Colonic mucosa (tissue), 4 donors: ENCODE measurements at regions not wholly inside any gene's neighbourhood (a gene's known extent, or its start where the extent isn't known, plus 50 kb on each side); places are given as distances from the start of the nearest gene placed in this dataset.

Source experiments
- DNase-seq: peaks from one replicate; pipeline ENCODE4 v3.0.0-alpha.2; 2020
- H3K27ac ChIP-seq: fragments of 200-600 bp; one replicate; pipeline ENCODE4 v1.8.0; 2021
- H3K27me3 ChIP-seq: fragments of 200-600 bp; one replicate; pipeline ENCODE4 v1.8.0; 2021
- H3K36me3 ChIP-seq: fragments of 200-600 bp; one replicate; pipeline ENCODE4 v1.8.0; 2021
- H3K4me1 ChIP-seq: fragments of 200-600 bp; one replicate; pipeline ENCODE4 v1.8.0; 2021; ENCODE audit warnings: mild to moderate bottlenecking
- H3K4me3 ChIP-seq: fragments of 200-600 bp; one replicate; pipeline ENCODE4 v1.8.0; 2021
- H3K9ac ChIP-seq, 2 donors: one replicate each; pipeline ENCODE4 v1.7.0; 2013; ENCODE audit warnings: control low read depth in 2 of 2, low read depth in 2 of 2, low read length in 2 of 2
- H3K9me3 ChIP-seq: fragments of 200-600 bp; one replicate; pipeline ENCODE4 v1.8.0; 2021
- intact Hi-C: fragments of 100-400 bp; cut with DNase I; formaldehyde crosslinking; loops from one replicate; pipeline ENCODE4 v1.14.1; 2022
- TF ChIP-seq, protein P1 (sequence below): fragments of 200-600 bp; IDR thresholded peaks from one replicate; pipeline ENCODE4 v1.8.0; 2022; ENCODE audit warnings: antibody characterized with exemption, mild to moderate bottlenecking
- donor health status: healthy.
- donor health status: DM: no; HTN: no; CAD: no.
- donor health status: DM: no; HTN: no; CAD: no.

GRCh38 chr16:50878966-50879615 lies 137.2 kb downstream of the CYLD start:
- DNase-seq: no peak
- TF ChIP-seq, protein P1, sequence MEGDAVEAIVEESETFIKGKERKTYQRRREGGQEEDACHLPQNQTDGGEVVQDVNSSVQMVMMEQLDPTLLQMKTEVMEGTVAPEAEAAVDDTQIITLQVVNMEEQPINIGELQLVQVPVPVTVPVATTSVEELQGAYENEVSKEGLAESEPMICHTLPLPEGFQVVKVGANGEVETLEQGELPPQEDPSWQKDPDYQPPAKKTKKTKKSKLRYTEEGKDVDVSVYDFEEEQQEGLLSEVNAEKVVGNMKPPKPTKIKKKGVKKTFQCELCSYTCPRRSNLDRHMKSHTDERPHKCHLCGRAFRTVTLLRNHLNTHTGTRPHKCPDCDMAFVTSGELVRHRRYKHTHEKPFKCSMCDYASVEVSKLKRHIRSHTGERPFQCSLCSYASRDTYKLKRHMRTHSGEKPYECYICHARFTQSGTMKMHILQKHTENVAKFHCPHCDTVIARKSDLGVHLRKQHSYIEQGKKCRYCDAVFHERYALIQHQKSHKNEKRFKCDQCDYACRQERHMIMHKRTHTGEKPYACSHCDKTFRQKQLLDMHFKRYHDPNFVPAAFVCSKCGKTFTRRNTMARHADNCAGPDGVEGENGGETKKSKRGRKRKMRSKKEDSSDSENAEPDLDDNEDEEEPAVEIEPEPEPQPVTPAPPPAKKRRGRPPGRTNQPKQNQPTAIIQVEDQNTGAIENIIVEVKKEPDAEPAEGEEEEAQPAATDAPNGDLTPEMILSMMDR: no peak
- no peaks in the 10 kb centered on the region for H3K9me3 ChIP-seq
- no peak overlapping the region for H3K27ac ChIP-seq
- intact Hi-C loops: no loop called here
- no peak overlapping the region for H3K4me3 ChIP-seq
- H3K4me1 ChIP-seq: no peaks in the 10 kb centered on the region
- H3K36me3 ChIP-seq: no peaks in the 10 kb centered on the region
- H3K9ac ChIP-seq: no peak overlapping the region
- H3K27me3 ChIP-seq: no peaks in the 10 kb centered on the region

- Histone ChIP-seq H3K4me1 (no peaks in the 10 kb centered on the region), H3K4me3 (no peak overlapping the region), H3K9me3 (no peaks in the 10 kb centered on the region), H3K36me3 (no peaks in the 10 kb centered on the region), H3K27ac (no peak overlapping the region), H3K9ac (no peak overlapping the region), H3K27me3 (no peaks in the 10 kb centered on the region)
- intact Hi-C loops: no loop called here
- DNase-seq: no peak
- TF ChIP-seq, protein P1: no peak
Observed at GRCh38 chr16:50878536-50878935, 136.7 kb downstream of the CYLD start.

- H3K4me3 ChIP-seq: no peak overlapping the region
- intact Hi-C loops: no loop called here
- no peaks in the 10 kb centered on the region for H3K4me1 ChIP-seq
- H3K9ac ChIP-seq: no peak overlapping the region
- DNase-seq: no peak
- no peaks in the 10 kb centered on the region for H3K9me3 ChIP-seq
- TF ChIP-seq, protein P1: no peak
- H3K27ac ChIP-seq: no peak overlapping the region
- H3K36me3 ChIP-seq: no peaks in the 10 kb centered on the region
- no peaks in the 10 kb centered on the region for H3K27me3 ChIP-seq
Observed at GRCh38 chr16:50876263-50876662, 134.4 kb downstream of the CYLD start.

DNA sequence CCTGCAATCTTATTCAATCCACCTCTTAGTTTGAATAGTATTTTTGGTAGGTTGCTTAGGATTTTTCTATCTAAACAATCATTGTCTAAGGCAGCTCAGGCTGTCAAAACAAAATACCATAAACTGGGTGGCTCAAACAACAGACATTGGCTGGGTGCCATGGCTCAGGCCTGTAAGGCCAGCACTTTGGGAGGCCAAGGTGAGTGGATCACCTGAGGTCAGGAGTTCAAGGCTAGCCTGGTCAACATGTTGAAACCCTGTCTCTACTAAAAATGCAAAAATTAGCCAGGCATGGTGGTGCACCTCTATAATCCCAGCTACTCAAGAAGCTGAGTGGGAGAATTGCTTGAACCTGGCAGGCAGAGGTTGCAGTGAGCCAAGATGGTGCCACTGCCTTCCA lies 126.7 kb downstream of the CYLD start:
- Histone ChIP-seq H3K4me1 (no peaks in the 10 kb centered on the region), H3K4me3 (no peak overlapping the region), H3K27me3 (no peaks in the 10 kb centered on the region), H3K9ac (no peak overlapping the region), H3K27ac (no peak overlapping the region), H3K36me3 (no peaks in the 10 kb centered on the region), H3K9me3 (no peaks in the 10 kb centered on the region)
- intact Hi-C loops: no loop called here
- no peak for DNase-seq
- TF ChIP-seq, protein P1: no peak

GRCh38 chr16:50866806-50867205 lies 124.9 kb downstream of the CYLD start:
- Histone ChIP-seq H3K4me1 (no peaks in the 10 kb centered on the region), H3K9ac (no peak overlapping the region), H3K9me3 (no peaks in the 10 kb centered on the region), H3K4me3 (no peak overlapping the region), H3K27me3 (no peaks in the 10 kb centered on the region), H3K36me3 (no peaks in the 10 kb centered on the region), H3K27ac (no peak overlapping the region)
- DNase-seq: no peak
- TF ChIP-seq, protein P1: no peak
- intact Hi-C loops: no loop called here
